A549 (cell line): ENCODE measurements at regions not wholly inside any gene's neighbourhood (a gene's known extent, or its start where the extent isn't known, plus 50 kb on each side); places are given as distances from the start of the nearest gene placed in this dataset.

Experiments used
- HEYL ChIP-seq: fragments of 250-450 bp; sonication (Bioruptor Pico); IDR thresholded peaks from 2 replicates; pipeline ENCODE4 v1.8.0; 2021; ENCODE audit warnings: mild to moderate bottlenecking, moderate library complexity
- PHF8 ChIP-seq: fragments of 200-600 bp; sonication (generic); IDR thresholded peaks from 2 replicates; pipeline ENCODE4 v1.6.1; 2016; ENCODE audit warnings: low read depth, mild to moderate bottlenecking, antibody characterized with exemption, moderate library complexity, borderline replicate concordance

- TF ChIP-seq PHF8 (no peak), HEYL (CRISPR knock-in tag) (no peak)
Observed at GRCh38 chr5:174411479-174411819, 312.9 kb upstream of the MSX2 start.
